NCI-H526 treated with DMSO at 0.1 percent for 48 hours (cell line): ENCODE measurements at regions not wholly inside any gene's neighbourhood (a gene's known extent, or its start where the extent isn't known, plus 50 kb on each side); places are given as distances from the start of the nearest gene placed in this dataset.
"Not testable (repeated sequence)": the region's sequence is repeated elsewhere in the genome, so short reads cannot be mapped to it uniquely, and the experiment has no call there.

Experiments
- DNase-seq: peaks from one replicate; lab custom pipeline; 2025; lab: John Stamatoyannopoulos, UW

- no peak for DNase-seq
Observed at GRCh38 chrX:25141684-25142083, 125.9 kb upstream of the ARX start.

GRCh38 chrX:25131055-25131454 is 115.3 kb upstream of the ARX start:
- no peak for DNase-seq

DNA sequence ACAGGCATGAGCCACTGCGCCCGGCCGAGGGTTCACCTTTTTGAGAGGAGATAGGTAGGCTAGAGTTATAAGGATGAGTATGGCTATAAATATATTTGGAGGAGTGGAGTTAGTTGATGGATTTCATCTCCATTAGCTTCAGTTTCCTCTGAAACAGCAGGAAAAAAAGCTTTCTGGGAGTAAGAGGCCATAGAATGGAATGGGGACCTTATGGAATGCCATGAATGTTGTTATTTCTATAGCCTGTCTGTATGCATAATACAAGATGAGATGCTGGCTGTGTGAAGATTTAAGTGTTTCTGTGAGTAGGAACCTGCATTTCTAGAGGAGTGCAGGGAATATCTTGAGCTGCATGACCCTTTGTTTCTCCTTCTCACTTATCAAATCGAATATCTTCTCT is 114.9 kb upstream of the ARX start:
- no peak for DNase-seq

- no peak for DNase-seq
Observed at GRCh38 chrX:25125483-25125882, 109.7 kb upstream of the ARX start.

- no peak for DNase-seq
Observed at GRCh38 chrX:25124391-25124790, 108.6 kb upstream of the ARX start.

DNA sequence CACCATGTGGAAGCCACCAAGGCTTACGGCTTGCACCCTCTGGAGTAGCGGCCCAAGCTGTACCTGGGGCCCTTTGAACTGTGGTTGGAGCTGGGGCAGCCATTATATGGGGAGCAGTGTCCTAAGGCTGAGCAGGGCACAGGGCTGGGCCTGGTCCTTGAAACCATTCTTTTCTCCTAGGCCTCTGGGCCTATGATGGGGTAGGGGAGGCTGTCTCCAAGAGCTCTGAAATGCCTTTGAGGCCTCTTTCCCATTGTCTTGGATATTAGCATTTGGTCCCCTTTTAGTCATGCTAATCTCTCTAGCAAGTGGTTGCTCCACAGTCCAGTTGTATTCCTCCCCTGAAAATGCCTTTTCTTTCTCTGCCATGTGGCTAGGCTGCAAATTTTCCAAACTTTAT is 96.4 kb upstream of the ARX start:
- DNase-seq, result no peak

GRCh38 chrX:25108481-25108880 is 92.7 kb upstream of the ARX start:
- no peak for DNase-seq

- no peak for DNase-seq
Observed at GRCh38 chrX:25105221-25105620, 89.5 kb upstream of the ARX start.

DNA sequence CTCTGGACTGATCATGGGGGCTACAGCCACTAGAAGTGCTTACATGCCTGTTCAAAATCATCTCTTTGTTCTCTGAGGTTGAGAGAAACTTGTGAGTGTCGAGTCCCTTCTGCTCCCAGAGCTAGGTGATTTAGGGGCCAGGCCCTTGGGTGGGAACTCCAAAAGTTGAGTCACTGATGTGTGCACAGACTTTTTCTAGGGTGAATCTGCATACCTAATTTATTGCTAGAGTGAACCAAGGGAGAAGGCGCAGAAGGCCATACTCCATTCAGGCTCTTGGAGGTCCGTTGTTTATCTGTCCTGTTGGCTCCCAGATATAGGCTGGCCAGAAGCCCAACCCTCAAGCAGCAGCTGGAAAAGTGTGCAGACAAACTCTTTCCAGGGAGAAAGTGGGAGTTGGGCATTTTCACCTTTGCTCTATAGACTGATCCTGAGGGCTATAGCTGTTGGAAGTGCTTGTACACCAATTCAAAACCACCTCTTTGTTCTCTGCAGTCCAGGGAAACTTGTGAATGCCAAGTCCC is 80.8 kb upstream of the ARX start:
- DNase-seq, result no peak

DNA sequence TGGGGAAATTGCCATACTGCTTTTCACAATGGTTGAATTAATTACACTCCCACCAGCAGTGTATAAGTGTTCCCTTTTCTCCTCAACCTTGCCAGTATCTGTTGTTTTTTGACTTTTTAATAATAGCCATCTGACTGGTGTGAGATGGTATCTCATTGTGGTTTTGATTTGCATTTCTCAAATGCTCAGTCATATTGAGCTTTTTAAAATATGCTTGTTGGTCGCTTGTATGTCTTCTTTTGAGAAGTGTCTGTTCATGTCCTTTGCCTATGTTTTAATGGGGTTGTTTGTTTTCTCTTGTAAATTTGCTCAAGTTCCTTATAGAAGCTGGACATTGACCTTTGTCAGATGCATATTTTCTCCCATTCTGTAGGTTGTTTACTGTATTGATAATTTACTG is 75.4 kb upstream of the ARX start:
- not testable (repeated sequence) for DNase-seq

GRCh38 chrX:25084446-25084845 is 68.7 kb upstream of the ARX start:
- DNase-seq, result no peak

GRCh38 chrX:25083661-25084060 is 67.9 kb upstream of the ARX start:
- DNase-seq, result no peak

DNA sequence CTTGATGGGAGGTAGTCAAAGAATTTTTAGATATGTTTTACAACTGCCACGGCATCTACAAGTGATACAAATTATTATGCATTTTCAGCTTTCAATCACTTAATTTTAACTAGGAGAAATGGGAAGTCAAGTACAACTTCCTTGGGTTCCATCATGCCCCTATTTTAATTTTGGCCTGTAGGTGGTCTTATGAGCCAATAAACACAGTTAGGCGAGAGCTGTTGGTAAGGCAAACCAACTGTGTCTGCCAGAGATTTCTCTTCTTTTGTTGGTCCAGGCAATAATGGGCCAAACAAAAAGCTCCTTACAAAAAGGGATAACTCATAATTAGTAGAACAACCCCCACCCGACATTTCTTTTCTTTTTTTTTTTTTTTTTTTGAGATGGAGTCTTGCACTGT is 63.3 kb upstream of the ARX start:
- DNase-seq, result no peak

DNA sequence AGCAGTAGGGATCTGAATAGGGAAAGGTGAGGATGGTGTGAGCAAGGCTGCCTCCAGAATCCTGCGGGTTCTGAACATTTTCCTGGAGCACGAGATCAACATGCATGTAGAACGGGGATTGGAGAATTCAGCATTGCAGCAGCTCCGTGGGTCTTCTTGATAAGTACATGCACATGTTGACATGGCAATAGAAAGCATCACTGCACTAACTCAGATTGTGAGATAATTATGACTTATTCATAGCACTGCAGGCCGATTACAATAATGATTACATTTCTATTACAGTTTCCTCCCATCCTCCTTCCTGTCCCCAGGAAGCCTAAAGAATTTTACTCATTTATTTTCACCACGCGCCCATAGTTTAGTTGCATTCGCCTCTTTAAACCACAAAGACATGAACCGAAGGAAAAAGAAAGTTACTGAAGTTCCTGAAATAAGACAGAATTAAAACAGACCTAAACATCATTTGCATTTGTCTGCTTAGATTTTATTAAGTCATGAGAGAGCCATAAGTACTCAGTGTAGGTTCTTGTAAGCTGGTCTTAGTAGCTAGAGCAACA is 61.3 kb upstream of the ARX start:
- DNase-seq, result no peak

DNA sequence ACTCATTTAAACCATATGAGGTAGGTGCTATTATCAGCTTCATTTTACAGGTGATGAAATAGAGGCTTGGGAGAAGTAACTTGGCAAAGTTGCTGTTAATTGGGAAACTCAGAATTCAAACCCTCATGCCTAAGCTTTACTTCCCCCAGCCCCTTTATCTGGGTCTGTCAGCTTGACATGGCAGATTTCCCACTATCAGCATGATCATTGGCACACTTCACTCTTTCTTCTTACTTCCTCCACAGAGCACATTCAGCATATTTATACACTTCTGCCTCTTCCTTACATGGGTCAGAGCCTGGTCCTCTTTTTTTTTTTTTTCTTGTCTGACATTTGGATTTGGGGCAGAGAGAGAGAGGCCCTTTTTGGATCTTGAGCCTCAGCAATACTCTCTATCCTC is 56.5 kb upstream of the ARX start:
- DNase-seq, result no peak

- DNase-seq, result no peak
Observed at GRCh38 chrX:25070038-25070437, 54.3 kb upstream of the ARX start.

DNA sequence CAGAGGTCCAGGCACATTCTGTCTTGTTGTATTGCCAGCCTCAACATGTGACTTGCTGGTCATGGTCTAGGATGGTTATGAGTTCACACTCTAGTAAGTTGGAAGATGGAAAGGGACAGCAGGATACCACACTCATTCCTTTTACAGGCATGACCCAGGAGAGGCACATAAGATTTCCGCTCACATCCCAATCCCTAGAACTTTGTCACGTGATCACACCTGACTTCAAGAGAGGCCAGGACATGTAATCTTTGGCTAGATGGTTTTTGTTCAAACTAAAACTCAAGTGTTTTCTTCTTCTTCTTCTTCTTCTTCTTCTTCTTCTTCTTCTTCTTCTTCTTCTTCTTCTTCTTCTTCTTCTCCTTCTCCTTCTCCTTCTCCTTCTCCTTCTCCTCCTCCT is 53.4 kb upstream of the ARX start:
- no peak for DNase-seq

GRCh38 chrX:25068340-25068739 is 52.6 kb upstream of the ARX start:
- DNase-seq, result no peak

DNA sequence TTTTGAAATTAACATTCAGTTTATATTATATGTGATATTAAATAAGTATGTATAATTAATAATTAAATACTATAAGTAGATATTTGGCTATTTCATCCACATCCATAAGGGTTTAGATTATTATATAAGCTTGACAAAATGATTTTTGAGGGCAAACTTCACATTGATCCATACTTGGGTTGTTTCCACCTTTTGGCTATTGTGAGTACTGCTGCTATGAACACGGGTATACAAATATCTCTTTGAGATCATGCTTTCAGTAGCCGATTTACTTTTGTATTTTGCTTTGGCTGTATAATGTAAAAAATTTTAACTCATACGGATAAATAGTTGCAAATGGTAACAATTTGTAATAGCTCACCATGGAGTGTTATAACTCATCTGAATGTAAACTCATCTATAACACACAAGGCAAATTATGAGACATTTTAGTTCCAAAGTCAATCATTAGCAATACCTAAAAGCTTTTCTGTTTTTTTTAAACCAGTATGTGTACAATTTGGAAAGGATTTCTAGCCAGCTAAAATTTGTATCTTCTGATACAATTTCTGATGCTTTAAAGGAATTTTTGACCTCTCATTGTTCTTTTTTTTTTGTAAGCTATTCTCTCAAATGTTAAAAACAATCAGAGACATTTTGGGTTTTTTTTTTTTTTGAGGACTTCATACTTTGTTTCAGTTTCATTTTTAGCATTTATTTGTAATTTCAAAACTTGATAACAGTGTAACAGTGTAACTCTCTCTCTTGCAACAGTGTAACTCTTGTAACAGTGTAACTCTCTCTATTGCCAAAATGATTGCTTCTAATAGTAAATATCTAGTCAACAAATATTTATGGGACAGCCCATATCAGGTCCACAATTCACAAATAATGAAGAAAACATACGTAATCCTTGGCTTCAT is 51.8 kb upstream of the ARX start:
- no peak for DNase-seq

- no peak for DNase-seq
Observed at GRCh38 chrX:25066131-25066530, 50.4 kb upstream of the ARX start.
